ENCODE measurements at regions not wholly inside any gene's neighbourhood (a gene's known extent, or its start where the extent isn't known, plus 50 kb on each side); places are given as distances from the start of the nearest gene placed in this dataset.

DNA sequence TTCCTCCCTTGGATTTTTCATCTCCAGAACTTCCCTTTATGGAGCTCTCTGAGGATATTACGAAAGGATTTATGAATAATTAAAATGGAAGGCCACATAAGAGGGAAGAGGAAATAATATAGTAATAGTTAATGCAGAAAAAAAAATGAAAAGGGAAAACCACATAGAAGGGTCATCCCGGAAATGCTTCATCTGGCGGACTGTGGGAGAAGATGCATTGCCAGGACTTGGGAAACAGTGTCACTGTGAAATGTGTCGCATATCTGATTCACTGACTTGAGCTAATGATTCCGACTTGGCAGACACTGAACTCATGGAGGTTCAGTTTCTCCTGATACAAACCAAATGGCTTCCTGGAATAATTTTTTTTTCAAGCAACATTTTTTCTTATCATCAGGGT, 129.9 kb upstream of the RMP24 start:
- TF ChIP-seq, protein P1, sequence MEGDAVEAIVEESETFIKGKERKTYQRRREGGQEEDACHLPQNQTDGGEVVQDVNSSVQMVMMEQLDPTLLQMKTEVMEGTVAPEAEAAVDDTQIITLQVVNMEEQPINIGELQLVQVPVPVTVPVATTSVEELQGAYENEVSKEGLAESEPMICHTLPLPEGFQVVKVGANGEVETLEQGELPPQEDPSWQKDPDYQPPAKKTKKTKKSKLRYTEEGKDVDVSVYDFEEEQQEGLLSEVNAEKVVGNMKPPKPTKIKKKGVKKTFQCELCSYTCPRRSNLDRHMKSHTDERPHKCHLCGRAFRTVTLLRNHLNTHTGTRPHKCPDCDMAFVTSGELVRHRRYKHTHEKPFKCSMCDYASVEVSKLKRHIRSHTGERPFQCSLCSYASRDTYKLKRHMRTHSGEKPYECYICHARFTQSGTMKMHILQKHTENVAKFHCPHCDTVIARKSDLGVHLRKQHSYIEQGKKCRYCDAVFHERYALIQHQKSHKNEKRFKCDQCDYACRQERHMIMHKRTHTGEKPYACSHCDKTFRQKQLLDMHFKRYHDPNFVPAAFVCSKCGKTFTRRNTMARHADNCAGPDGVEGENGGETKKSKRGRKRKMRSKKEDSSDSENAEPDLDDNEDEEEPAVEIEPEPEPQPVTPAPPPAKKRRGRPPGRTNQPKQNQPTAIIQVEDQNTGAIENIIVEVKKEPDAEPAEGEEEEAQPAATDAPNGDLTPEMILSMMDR (IDR thresholded peaks at IDR 0.05), result no peak
- no peak for TF ChIP-seq POLR2A (IDR thresholded peaks at IDR 0.05)

Data from heart left ventricle (tissue), 13 donors.